Urothelium cell line (cell line): ENCODE measurements at regions not wholly inside any gene's neighbourhood (a gene's known extent, or its start where the extent isn't known, plus 50 kb on each side); places are given as distances from the start of the nearest gene placed in this dataset.
"Not testable (repeated sequence)": the region's sequence is repeated elsewhere in the genome, so short reads cannot be mapped to it uniquely, and the experiment has no call there.

Source experiments
- DNase-seq: peaks from one replicate; pipeline ENCODE4 v3.0.0; 2011; ENCODE audit warnings: low spot score, mixed read lengths
- FAIRE-seq: peaks from 2 replicates; lab custom pipeline; 2011; peaks lifted over from hg19 to GRCh38; lab: Jason Lieb, UNC

DNA sequence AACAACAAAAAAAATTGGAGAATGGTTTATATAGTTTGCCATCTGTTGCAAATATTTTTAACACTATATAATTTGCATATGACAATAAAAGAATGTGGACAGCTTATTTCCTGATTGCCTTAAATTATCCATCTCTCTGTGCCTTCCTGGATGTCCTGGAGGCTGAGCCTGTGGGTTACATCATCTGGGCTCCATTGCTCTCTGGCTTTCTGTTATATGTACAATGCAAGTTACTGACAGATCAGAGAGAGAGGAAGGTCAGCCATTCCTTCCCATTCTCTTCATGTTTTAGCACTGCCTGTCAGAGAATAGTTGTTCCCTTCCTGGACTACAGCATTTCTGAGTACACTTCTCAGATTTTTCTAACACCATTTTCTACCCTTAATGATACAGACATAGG, 758.3 kb upstream of the PCDH20 start:
- no peak for DNase-seq
- no peak for FAIRE-seq

DNA sequence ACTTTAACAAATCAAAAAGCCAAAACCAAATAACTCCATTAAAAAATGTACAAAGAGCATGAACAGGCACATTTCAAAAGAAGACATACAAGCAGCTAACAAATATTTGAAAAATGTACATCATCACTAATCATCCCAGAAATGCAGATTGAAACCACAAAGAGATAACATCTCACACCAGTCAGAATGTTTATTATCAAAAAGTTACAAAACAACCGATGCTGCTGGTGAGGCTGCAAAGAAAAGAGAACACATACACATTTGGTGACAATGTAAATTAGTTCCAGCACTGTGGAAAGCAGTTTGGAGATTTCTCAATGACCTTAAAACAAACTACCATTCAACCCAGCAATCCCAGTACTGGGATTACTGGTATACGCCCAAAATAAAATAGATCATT, 756.0 kb upstream of the PCDH20 start:
- FAIRE-seq, result no peak

DNA sequence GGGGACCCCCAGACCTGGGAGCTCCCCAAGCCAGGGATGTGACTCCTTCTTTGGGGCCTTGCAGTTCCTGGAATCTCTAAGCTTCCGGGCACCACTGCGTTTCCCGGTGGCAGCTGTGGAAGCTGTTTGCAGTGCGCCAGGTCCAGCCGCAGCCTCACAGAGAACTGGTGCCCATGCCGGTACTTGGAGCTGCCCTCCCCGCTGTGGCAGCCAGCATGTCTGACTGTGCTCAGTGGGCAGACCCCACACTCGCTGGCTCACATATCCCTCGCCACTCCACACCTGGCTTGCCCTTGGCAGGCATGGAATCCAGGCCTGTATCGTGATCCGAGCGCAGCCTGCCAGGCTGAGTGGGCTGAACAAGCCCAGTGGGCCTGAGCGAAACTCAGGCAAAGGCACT, 753.2 kb upstream of the PCDH20 start:
- DNase-seq (no peak), FAIRE-seq (no peak)

More for the DNA sequence above, 756.0 kb upstream of the PCDH20 start:
- no peak for DNase-seq

DNA sequence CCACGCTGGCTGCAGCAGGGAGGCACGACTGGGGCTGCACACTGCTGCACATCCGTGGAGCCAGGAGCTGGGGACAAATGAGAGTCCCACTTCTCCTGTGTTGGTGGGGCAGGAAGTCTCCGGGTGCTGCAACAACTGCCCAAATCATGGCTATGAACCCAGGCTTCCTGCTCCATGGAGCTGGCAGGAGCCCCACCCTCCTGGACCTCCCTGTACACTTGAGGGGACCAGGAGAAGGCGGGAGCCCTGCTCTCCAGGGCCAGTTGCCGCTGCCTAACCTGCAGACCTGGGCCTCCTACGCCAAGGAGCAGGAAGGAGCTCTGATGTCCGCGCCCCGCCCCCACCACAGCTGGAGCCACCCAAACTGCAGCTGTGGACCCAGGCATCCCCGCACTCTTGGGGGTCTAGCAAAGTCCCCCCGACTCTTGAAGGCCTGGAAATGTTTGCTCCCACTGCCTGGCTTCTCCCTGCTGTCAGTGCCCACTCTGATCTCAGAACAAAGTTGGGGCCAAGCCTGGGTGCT, 752.1 kb upstream of the PCDH20 start:
- FAIRE-seq (no peak), DNase-seq (no peak)

DNA sequence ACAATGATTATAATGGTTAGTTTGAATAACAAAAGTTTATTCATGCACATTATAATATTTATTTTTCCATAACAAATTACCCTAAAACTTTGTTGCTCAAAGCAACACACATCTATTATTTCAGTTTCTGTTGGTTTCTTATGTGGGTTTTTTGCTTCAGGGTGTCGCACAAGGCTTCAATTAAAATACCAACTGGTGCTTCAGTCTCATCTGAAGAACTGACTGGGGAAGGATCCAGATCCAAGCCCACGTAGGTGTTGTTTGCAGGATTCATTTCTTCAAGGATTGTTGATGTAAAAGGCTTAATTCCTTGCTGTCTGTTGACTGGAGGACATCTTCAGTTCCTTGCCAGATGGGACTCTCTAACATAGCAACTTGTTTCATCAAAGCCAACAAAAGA, 747.2 kb upstream of the PCDH20 start:
- FAIRE-seq, result no peak

DNA sequence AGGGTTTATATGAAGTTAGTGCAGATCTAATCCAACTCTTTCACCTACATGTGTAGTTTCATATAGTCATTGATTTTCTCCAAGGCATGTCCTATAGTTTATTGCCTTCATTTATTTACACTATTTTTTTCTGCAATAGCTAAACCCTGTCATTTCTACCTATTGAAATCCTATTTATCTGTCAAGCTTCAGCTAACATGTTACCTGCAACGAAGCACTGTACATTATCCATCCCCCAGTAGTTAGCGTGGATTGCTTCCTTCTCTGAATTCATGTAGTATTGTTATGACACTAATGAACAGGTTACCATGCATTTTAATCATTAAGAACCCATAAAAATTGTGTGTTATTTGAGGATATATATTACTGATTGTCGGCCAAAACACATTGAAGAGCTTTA, 742.9 kb upstream of the PCDH20 start:
- DNase-seq (no peak), FAIRE-seq (no peak)

More for the DNA sequence above, 747.2 kb upstream of the PCDH20 start:
- DNase-seq, result no peak

DNA sequence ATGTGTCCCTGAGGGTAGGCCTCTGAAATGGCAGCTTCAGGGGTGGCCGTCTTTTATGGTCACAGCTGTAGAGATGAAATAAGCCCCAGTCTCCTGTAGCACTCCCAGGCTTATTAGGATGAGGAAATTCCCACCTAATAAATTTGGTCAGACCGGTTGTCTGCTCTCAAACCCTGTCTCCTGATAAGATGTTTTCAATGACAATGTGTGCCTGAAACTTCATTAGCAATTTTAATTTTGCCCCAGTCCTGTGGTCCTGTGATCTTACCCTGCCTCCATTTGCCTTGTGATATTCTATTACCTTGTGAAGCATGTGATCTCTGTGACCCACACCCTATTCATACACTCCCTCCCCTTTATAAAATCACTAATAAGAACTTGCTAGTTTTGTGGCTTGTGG, 736.1 kb upstream of the PCDH20 start:
- not testable (repeated sequence) for FAIRE-seq

DNA sequence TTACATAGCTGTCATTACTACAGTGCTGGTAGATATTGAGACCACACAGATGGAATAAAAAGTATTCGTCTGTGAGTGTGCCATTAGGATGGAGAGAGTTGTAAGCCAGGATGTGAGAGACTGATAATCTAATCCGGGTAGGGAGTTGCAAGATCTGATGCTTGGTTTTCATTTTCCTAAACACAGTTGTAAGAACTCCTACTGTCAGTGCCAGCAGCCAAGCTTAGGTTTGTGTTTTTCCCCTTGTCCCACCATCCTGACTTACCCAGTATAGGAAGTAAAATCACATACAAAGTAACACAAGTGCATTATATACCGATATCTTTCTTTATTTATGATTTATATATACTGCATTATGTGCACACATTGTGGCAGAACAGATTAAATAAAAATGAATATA, 726.4 kb upstream of the PCDH20 start:
- FAIRE-seq, result no peak
- no peak for DNase-seq

More for the DNA sequence above, 736.1 kb upstream of the PCDH20 start:
- DNase-seq, result not testable (repeated sequence)

DNA sequence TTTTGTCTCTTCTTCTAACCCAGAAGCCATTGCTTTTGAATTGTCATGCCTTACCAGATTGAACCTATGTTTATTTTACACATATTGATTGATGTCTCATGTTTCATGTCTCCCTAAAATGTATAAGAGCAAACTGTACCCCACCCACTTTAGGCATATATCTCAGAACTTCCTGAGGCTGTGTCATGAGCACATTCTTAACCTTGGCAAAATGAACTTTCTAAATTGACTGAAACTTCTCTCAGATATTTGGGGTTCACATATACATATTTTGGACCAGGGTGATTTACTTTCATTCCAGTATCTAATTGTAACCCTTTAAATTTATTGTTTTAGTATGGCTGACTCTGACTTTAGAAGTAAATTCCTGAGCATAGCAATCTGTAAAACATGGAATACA, 723.9 kb upstream of the PCDH20 start:
- DNase-seq (no peak), FAIRE-seq (no peak)

DNA sequence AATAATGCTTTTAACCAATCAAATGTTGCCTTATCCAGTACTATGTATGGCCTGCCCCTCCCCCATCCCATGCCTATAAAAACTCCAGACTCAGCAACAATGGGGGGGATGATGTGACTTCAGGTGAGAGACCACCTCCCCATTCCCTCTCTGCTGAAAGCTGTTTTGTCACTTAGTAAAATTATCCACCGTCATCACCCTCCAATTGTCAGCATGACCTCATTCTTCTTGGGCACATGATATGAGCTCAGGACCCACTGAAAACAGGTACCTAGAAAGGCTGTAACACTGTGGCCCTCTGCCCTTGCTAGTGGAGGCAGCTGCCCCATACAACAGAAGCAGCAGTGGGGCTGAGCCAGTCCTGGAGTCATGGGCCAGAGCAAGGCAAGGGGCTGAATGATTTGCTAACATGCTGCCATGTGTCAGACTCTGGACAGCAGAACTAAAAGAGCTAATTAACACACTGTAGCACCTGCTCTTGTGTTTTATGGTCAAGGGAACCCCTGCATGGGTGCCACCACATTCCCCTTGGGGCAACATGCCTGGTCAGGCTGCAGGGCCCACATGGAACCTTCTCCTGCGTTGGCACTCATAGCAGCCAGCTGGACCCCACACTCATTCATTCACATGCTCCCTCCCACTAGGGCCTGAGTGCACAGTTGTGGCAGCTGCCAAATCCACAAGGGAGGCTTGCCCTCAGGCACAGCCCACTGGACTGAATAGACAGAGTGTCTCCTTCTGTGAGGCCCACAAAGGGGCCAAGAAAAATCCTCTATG, 722.2 kb upstream of the PCDH20 start:
- FAIRE-seq (no peak), DNase-seq (no peak)

DNA sequence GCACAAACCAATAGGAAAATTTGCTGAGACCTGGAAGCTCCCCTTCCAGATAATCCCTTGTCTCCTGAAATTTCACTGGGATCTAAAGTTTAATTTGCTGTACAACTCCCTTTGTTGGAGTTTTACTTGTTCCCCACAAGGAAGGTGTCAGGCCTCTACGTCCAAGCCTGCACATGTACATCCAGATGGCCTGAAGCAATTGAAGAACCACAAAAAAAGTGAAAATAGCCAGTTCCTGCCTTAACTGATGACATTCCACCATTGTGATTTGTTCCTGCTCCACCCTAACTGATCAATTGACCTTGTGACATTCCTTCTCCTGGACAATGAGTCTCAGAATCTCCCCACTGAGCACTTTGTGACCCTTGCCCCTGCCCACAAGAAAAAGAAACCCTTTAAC, 716.0 kb upstream of the PCDH20 start:
- FAIRE-seq (no peak), DNase-seq (no peak)

DNA sequence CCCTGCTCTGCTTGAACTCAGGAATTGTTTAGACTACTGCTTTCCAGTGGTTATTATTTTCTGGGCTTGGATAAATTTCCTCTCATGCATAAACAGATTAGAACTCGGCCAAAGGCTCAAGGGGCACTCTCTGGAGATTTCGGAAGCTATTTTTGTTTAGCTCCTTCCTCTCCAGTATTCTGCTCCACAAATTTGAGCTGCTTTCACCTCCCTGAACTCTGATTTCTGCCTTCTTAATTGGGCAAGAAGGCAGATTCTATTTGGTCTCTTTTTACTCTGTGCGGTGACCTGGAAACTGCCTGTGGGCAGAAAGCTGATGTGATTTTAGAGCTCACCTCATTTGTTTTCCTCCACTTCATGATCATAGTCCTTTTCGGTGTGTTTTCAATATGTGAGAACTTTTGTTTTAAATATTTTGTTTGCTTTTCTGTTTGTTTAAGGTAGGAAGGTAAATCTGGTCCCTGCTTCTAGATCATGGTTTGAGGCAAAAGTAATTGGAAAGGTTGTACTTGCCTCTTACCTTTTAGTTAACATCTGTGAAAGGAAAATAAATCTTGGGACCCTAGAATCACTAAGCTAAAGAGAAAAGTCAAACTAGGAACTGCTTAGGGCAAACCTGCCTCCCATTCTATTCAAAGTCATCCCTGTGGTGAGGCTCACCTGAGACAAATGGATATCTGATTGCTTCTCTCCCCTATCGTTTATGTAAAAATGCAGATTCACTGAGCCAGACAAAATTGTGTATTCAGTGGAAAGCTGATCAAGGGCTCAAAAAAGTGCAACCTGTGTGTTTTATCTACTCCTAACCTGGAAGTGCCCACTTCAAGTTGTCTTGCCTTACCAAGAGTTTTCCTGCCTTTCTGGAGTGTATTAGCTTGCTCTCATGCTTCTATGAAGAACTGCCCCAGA, 714.7 kb upstream of the PCDH20 start:
- DNase-seq (no peak), FAIRE-seq (no peak)

DNA sequence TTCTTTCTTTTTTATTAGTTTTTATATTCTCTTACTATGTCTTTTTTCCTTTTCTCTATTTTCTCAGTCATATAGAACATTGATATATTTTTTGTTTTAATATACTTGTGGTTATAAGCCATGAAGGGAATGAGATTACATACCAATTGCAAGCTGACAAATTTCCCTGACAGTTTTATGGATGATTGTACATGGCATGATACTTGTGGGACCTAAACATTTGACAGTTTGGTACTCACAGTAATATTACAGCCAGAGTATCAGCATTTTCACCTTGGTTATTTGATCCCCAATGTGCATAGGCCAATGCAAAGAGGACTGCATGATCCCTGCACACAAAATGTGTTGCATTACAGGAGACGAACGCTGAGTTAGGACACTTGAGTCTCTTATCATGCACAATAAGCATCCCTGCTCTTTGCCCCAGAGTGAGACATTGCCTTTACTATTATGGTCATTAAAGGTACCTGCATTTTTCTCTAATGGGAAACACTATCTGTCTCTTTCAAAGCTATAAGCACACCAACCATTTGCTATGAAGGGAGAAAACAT, 713.4 kb upstream of the PCDH20 start:
- FAIRE-seq, result no peak
- DNase-seq, result no peak

DNA sequence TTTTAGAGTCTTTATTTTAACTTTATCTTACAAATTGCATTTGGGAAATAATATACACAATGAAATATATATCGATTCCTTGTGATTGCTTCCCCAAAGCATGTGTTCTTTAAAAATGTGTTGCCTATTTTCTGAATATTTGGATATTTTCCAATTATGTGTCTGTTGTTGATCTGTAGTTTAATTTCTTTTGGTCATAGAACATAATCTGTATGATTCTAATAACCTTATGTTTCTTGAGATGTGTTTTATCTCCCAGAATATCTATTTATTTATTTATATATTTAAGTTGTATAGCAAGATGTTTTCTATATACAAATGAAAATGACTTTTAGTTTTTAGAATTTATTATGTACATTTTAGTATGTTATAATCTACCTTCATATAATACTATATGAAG, 710.8 kb upstream of the PCDH20 start:
- DNase-seq (no peak), FAIRE-seq (no peak)

DNA sequence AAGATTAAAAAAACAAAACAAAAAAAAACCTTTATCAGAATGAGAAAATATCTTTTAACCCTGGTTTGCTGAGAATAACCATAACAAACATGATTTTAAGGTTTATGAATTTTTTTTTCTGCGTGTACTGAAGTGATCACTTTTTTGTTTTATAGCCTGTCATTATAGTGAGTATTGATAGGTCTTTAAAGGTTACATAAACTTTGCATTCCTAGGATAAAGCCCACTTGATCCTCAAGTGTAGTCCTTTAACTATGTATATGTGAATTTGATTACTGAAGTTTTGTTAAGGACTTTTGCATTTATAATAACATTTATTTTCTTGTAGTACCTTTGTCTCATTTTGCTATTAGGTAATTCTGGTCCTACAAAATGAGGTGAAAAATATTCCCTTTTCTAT, 709.8 kb upstream of the PCDH20 start:
- FAIRE-seq (no peak), DNase-seq (no peak)

DNA sequence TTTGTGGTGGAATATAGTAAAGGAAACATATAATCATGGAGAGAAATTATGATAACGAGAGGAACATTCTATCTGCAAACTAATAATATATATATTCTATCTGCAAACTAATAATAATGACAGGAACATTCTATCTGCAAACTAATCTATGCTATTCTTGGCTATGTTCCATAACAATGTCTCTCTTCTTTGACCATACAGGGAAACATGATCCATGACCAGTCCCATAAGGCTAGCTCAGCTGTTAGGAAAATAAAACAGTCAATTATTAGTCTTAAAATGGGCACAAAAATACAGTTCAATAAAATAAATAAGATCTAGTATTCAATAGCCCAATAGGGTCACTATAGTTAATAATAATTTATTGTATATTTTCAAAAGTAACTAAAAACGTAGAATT, 707.8 kb upstream of the PCDH20 start:
- DNase-seq (no peak), FAIRE-seq (no peak)

DNA sequence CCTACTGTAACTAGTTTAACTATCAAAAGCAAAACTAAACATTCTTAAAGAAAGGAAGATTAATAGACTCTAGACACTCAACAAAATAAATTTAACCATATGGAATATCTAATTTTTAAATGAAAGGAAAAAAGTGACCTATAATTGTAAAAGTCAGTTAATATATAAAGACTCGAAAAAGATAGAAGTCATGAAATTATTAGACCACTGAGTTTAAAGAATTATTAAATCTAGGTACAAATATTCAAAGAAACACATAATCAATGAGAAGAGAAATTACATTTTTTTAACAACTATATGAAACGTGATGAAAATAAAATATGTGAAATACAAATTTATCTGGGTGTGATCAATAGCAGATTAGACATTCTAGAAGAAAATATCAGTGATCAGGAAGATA, 706.8 kb upstream of the PCDH20 start:
- FAIRE-seq (no peak), DNase-seq (no peak)

DNA sequence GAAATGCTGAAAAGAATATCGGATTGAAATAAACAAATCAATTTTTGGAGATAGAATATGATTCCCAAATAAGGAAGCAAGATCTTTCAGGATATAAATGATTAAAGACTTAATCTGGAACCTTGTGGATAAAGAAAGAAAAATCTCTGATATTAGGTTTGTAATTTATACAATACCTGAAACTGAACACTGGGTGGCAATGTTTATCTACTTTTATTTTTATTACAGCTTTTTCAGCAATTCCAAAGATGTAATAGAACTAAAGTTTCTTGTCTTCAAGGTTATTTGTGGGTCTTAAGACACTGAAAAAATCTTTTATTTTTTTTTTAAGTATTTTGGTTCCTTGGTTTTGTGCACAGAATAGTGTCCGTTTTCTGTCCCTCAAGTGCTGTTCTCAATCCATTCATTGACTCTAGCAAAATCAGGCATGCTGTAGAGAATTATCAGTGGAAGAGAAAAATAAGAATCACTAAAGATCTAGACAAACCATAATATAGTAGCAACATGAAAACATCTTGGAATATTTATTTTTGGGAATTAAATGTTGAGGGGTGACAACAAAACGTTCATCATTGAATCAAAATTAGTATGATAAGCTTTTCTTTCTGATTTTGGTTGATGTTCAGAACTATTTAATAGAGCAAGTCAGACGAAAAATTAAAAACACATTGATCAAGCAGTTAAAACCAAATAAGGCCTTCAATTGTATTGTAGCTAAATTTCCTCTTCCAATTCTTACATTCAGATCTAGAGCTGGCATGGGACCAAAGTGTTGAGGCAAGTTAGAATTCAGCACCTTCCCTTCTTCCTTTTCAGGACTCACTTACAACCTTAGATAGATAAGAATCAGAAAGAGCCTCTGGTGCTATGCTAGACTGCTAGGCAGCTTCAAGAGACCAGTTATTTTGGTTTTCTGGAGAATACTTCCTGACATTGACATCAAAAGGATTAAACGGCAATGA, 704.4 kb upstream of the PCDH20 start:
- no peak for FAIRE-seq
- DNase-seq, result peak; percentile 2

DNA sequence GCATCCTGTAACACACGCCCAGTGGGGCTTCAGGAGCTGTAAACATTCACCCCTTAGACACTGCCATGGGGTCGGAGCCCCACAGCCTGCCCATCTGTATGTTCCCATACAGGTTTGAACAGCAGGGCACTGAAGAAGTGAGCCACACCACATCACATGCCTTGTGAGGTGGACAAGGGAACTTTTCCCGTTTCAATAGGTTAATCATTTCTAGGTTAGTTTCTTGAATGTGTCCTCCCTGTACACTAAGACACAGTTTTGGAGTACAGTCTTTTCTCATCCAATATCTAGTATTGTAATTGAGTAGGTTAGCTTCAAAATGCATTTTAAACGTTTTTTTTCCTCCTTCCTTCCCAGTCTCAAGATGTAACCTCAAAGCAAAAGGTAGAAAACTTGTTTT, 700.2 kb upstream of the PCDH20 start:
- DNase-seq, result no peak
- FAIRE-seq, result no peak

DNA sequence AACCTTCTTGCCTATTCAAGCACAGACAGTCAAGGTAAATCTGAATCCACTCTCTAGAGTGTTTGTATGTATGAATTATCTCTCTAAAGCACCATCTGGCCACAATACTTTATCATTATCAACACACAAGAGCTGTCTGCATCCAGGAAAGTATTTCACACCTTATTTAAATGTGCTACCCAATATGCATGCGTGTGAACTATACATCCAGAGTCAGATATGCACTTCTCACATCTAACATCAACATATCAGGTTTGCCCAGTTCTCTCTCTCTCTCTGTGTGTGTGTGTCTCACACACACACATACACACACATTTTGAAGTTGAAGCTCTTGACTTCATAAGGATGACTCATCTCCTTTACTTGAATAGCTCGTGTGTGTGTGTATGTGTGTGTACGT, 697.5 kb upstream of the PCDH20 start:
- FAIRE-seq (no peak), DNase-seq (no peak)
